ENCODE measurements at regions not wholly inside any gene's neighbourhood (a gene's known extent, or its start where the extent isn't known, plus 50 kb on each side); places are given as distances from the start of the nearest gene placed in this dataset.

DNA sequence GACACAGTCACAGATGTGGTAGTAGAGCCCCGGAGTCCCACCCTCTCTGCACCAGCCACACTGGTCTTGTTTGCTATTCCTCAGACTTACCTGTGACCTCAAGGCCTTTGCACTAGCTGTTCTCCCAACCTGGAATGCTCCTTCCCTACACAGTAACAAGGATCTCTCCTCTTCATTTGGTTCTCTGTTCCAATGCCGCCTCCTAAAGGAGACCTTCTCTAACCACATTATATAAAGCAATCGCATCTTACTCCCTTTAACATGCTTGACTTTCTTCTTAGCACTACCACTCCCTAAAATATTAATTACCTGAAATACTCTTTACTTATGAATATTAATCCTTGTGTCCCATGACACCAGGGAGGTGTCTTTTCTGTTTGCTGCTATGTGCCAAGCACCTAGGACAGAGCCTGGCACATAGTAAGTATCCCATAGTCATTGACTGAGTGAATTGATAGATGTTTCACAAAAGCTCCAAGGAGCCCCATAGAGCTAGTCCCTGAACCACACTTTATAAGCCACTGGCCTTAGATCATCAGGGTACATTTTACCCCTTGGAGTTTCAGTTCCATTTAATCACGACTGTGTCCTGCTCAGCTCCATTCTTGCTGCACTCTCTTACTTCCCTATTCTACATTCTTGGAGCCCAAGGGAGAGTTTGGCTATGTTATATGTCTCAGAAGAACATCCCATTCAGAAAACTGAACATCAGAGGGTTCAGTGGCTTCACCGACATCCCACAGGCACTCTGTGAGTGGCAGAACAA, 312.7 kb downstream of the RAB28 start:
- no peak for TF ChIP-seq CTCF (IDR thresholded peaks at IDR 0.05)
- no peak for TF ChIP-seq POLR2A (IDR thresholded peaks at IDR 0.05)

Measured in heart left ventricle (tissue), 13 donors.